Uterus (tissue), 3 donors: ENCODE measurements at regions not wholly inside any gene's neighbourhood (a gene's known extent, or its start where the extent isn't known, plus 50 kb on each side); places are given as distances from the start of the nearest gene placed in this dataset.

Experiments
- DNase-seq, 2 donors: peaks; one replicate each; pipeline ENCODE4 v3.0.0-alpha.2; 2019 to 2020
- H3K27ac ChIP-seq, 2 donors: fragments of 200-600 bp; sonication (generic); 1 replicate in 1 of 2; 2 replicates in 1 of 2; pipeline ENCODE4 v1.5.1; 2016 to 2018
- H3K27me3 ChIP-seq, 2 donors: fragments of 200-600 bp; sonication (generic); one replicate each; pipeline ENCODE4 v1.5.1; 2018 to 2019; ENCODE audit warnings: control low read depth in 1 of 2
- H3K36me3 ChIP-seq, 2 donors: fragments of 200-600 bp; sonication (generic); one replicate each; pipeline ENCODE4 v1.5.1; 2019; ENCODE audit warnings: control low read depth in 1 of 2
- H3K4me1 ChIP-seq, 2 donors: fragments of 200-600 bp; sonication (generic); one replicate each; pipeline ENCODE4 v1.5.1; 2018 to 2019; ENCODE audit warnings: control low read depth in 1 of 2
- H3K4me3 ChIP-seq, 2 donors: fragments of 200-600 bp; sonication (generic); 1 replicate in 1 of 2; 2 replicates in 1 of 2; pipeline ENCODE4 v1.5.1; 2018 to 2019; ENCODE audit warnings: mild to moderate bottlenecking in 1 of 2
- H3K9me3 ChIP-seq, 2 donors: fragments of 200-600 bp; sonication (generic); one replicate each; pipeline ENCODE4 v1.5.1; 2019; ENCODE audit warnings: control low read depth in 1 of 2
- POLR2A ChIP-seq, 2 donors: fragments of 450-650 bp; IDR thresholded peaks; one replicate each; pipeline ENCODE4 v1.6.1; 2016; ENCODE audit warnings: antibody characterized with exemption in 2 of 2, mild to moderate bottlenecking in 1 of 2, moderate library complexity in 1 of 2
- intact Hi-C: fragments of 100-400 bp; cut with DNase I; formaldehyde crosslinking; loops from one replicate; pipeline ENCODE4 v1.15.1; 2023; ENCODE audit warnings: low total_unique reads
- TF ChIP-seq, protein P1 (sequence below), 4 experiments: fragments of 200-600 bp in 2 of 4; fragments of 450-650 bp in 2 of 4; sonication (generic) in 2 of 4; IDR thresholded peaks; one replicate each; pipeline ENCODE4 v1.5.1; 2016 to 2019; ENCODE audit warnings: antibody characterized with exemption in 4 of 4, mild to moderate bottlenecking in 2 of 4, moderate library complexity in 1 of 4
- donor health status: DM: yes; HTN: yes; CAD: no.

DNA sequence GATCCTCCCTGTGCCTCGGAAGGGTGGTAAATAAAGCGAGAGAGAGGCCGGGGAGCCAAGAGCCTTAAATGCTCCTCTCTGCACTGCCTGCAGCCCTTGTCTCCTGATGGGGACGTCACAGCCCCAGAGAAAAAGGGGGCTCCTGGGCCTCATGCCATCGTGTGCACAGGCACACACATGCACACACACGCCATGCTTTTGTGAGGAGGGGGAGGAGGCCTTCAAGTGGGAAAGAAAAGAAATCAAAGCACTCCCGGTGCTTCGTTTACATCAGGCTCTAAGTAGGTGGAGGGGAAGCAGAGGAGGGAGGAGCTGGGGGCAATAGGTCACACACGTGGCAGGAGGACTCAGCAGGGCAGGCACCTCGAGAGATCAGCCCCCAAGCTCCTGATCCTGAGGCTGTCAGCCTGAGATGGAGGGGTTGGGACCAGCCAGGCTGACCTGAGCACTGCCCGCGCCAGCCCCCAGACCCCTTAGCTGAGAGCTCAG is 68.2 kb upstream of the NECTIN1 start:
- no peaks in the 10 kb centered on the region for H3K27me3 ChIP-seq
- no peaks in the 10 kb centered on the region for H3K36me3 ChIP-seq
- no peaks in the 10 kb centered on the region for H3K9me3 ChIP-seq
- TF ChIP-seq, protein P1, sequence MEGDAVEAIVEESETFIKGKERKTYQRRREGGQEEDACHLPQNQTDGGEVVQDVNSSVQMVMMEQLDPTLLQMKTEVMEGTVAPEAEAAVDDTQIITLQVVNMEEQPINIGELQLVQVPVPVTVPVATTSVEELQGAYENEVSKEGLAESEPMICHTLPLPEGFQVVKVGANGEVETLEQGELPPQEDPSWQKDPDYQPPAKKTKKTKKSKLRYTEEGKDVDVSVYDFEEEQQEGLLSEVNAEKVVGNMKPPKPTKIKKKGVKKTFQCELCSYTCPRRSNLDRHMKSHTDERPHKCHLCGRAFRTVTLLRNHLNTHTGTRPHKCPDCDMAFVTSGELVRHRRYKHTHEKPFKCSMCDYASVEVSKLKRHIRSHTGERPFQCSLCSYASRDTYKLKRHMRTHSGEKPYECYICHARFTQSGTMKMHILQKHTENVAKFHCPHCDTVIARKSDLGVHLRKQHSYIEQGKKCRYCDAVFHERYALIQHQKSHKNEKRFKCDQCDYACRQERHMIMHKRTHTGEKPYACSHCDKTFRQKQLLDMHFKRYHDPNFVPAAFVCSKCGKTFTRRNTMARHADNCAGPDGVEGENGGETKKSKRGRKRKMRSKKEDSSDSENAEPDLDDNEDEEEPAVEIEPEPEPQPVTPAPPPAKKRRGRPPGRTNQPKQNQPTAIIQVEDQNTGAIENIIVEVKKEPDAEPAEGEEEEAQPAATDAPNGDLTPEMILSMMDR (IDR thresholded peaks at IDR 0.05): no peak
- TF ChIP-seq POLR2A (IDR thresholded peaks at IDR 0.05): no peak
- H3K27ac ChIP-seq: no peak overlapping the region
- no peak for DNase-seq
- intact Hi-C loops: no loop called here
- no peak overlapping the region for H3K4me3 ChIP-seq
- H3K4me1 ChIP-seq: no peaks in the 10 kb centered on the region

DNA sequence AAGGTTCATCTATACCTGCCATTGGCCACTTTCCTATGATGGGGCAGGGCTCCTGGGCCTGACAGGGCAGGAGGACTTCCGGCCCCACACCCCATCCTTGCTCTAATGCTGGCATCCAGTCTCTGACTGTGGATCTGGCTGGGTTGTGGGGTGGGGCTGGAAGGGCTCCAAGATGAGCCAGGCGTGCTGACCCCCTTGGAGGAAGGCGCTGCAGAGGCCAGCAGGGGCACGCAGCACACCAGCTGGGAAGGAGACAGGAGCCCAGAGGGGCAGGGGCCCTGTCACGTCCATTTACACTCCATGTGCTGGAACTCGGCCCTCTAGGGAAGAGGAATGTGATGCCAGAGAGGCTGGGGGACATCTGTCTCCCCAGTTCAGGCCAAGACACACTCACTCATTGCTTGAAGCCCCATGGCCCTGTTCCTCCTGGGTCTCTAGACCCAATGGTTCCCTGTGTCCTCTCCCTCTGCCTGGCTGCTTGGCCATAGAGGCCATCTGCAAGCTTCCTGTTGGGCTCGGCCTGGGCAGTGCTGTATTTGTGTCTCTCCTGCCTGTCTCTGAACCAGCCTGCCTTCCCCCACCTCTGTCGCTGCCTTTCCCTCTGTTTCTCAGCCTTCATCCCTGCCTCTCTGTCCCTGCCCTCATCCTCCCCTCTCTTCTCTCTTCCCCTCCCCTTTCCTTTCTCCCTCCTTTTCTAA is 67.5 kb upstream of the NECTIN1 start:
- no peaks in the 10 kb centered on the region for H3K9me3 ChIP-seq
- H3K27me3 ChIP-seq: no peaks in the 10 kb centered on the region
- H3K36me3 ChIP-seq: no peaks in the 10 kb centered on the region
- H3K4me1 ChIP-seq: no peaks in the 10 kb centered on the region
- no peak for DNase-seq
- TF ChIP-seq, protein P1 (IDR thresholded peaks at IDR 0.05): no peak
- no peak for TF ChIP-seq POLR2A (IDR thresholded peaks at IDR 0.05)
- no peak overlapping the region for H3K27ac ChIP-seq
- no peak overlapping the region for H3K4me3 ChIP-seq
- intact Hi-C loops: no loop called here

DNA sequence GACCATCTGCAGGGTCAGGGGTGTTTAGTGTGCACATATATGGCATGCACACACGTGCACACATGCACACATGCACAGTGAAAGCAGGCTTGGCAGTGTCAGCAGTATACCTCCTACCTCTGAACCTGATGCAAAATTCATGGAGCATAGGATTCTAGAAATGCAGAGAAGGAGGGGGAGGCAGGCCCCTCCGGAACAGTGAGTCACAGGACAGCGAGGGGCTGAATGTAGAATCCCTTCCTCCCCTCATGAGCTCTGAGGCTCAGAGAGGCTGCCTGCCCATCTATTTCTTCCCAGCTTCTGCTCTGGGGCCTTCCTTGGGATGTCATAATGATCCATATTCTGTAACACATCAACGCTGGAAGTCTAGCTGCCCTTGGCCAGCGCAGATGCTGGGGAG is 66.7 kb upstream of the NECTIN1 start:
- TF ChIP-seq, protein P1 (IDR thresholded peaks at IDR 0.05): no peak
- intact Hi-C loops: no loop called here
- Histone ChIP-seq H3K4me3 (no peak overlapping the region), H3K4me1 (no peaks in the 10 kb centered on the region), H3K27me3 (no peaks in the 10 kb centered on the region), H3K36me3 (no peaks in the 10 kb centered on the region), H3K9me3 (no peaks in the 10 kb centered on the region), H3K27ac (no peak overlapping the region)
- no peak for DNase-seq

DNA sequence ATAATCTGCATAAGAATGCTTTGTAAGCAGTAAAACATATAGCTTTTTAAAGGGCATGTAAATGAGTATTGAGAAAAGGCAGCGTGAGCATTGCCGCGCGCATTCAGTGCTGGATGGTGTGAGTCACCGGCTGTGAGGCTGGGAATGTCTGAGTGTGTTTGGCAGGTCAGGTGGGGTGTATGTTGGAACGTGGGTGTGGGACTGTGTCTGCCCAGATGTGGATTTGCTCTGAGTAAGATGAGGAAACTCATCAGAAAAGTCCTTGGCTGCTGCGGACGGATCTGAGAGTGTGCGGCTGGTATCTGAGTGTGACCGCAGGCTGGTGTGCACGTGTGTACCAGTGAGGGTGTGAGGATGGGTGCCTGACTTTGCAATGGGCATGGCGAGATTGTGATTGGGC is 66.2 kb upstream of the NECTIN1 start:
- TF ChIP-seq POLR2A (IDR thresholded peaks at IDR 0.05): no peak
- TF ChIP-seq, protein P1 (IDR thresholded peaks at IDR 0.05): no peak
- intact Hi-C loops: no loop called here
- Histone ChIP-seq H3K36me3 (no peaks in the 10 kb centered on the region), H3K27ac (no peak overlapping the region), H3K27me3 (no peaks in the 10 kb centered on the region), H3K9me3 (no peaks in the 10 kb centered on the region), H3K4me3 (no peak overlapping the region), H3K4me1 (no peaks in the 10 kb centered on the region)
- no peak for DNase-seq

DNA sequence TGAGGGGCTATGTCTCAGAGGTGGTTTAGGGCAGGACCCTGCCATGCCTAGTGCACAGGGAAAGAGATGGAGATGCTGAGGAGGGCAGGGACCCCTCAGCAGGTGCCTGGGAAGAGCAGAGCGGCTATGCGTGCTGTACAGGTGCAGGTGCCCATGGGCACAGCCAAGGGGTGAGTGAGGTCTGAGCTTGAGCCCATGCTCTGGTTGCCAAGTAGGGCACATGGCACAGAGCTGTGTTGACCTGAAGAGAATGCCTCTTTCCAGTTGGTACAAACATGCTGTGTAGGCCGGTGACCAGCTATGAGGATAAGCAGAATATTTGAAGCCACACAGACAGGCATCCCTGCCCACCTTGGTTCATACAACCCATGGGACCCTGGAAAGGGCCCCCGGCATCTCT is 65.8 kb upstream of the NECTIN1 start:
- H3K36me3 ChIP-seq: no peaks in the 10 kb centered on the region
- DNase-seq: no peak
- intact Hi-C loops: no loop called here
- no peaks in the 10 kb centered on the region for H3K27me3 ChIP-seq
- no peaks in the 10 kb centered on the region for H3K4me1 ChIP-seq
- H3K4me3 ChIP-seq: no peak overlapping the region
- TF ChIP-seq POLR2A (IDR thresholded peaks at IDR 0.05): no peak
- TF ChIP-seq, protein P1 (IDR thresholded peaks at IDR 0.05): no peak
- no peaks in the 10 kb centered on the region for H3K9me3 ChIP-seq
- H3K27ac ChIP-seq: no peak overlapping the region
